Uterus (tissue), 2 donors: ENCODE measurements at regions not wholly inside any gene's neighbourhood (a gene's known extent, or its start where the extent isn't known, plus 50 kb on each side); places are given as distances from the start of the nearest gene placed in this dataset.
"Not testable (repeated sequence)": the region's sequence is repeated elsewhere in the genome, so short reads cannot be mapped to it uniquely, and the experiment has no call there.

ENCODE experiments used
- CTCF ChIP-seq, 4 experiments: fragments of 200-600 bp in 2 of 4; fragments of 450-650 bp in 2 of 4; sonication (generic) in 2 of 4; IDR thresholded peaks; one replicate each; pipeline ENCODE4 v1.5.1; 2016 to 2019; ENCODE audit warnings: antibody characterized with exemption in 4 of 4, mild to moderate bottlenecking in 2 of 4, moderate library complexity in 1 of 4
- POLR2A ChIP-seq, 2 donors: fragments of 450-650 bp; IDR thresholded peaks; one replicate each; pipeline ENCODE4 v1.6.1; 2016; ENCODE audit warnings: antibody characterized with exemption in 2 of 2, mild to moderate bottlenecking in 1 of 2, moderate library complexity in 1 of 2

DNA sequence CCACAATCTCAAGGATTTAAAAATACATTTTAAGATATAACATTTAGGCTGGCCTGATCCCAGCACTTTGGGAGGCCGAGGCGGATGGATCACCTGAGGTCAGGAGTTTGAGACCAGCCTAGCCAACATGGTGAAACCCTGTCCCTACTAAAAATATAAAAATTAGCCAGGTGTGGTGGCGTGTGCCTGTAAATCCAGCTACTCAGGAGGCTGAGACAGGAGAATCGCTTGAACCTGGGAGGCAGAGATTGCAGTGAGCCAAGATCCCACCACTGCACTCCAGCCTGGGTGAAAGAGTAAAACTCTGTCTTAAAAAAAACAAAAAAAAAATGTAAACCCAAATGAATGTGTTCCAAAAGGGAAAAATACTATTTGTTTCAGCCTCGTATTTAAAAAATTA, 82.3 kb upstream of the FAT1 start:
- TF ChIP-seq CTCF, POLR2A (IDR thresholded peaks at IDR 0.05): not testable (repeated sequence)
